HG02943 (cell line): ENCODE measurements at regions not wholly inside any gene's neighbourhood (a gene's known extent, or its start where the extent isn't known, plus 50 kb on each side); places are given as distances from the start of the nearest gene placed in this dataset.

Experiments used
- ATAC-seq: cut with Tn5 transposase; IDR thresholded peaks from one replicate; pipeline ENCODE4 v1.9.1; 2021; ENCODE audit warnings: mild to moderate bottlenecking, low read depth, moderate library complexity; ENCODE audit not compliant: unreplicated experiment

- ATAC-seq, result no peak
Observed at GRCh38 chr17:70772761-70773160, 603.4 kb downstream of the KCNJ2 start.

GRCh38 chr17:70773258-70773657 lies 603.9 kb downstream of the KCNJ2 start:
- ATAC-seq, result no peak

GRCh38 chr17:70774339-70775117 lies 605.2 kb downstream of the KCNJ2 start:
- no peak for ATAC-seq

GRCh38 chr17:70775679-70776078 lies 606.3 kb downstream of the KCNJ2 start:
- no peak for ATAC-seq

- no peak for ATAC-seq
Observed at GRCh38 chr17:70776441-70776840, 607.1 kb downstream of the KCNJ2 start.

- ATAC-seq, result no peak
Observed at GRCh38 chr17:70780031-70780430, 610.7 kb downstream of the KCNJ2 start.

GRCh38 chr17:70786081-70786480 lies 616.7 kb downstream of the KCNJ2 start:
- ATAC-seq, result no peak

- ATAC-seq, result no peak
Observed at GRCh38 chr17:70787721-70788300, 618.5 kb downstream of the KCNJ2 start.

GRCh38 chr17:70791748-70792443 lies 622.6 kb downstream of the KCNJ2 start:
- no peak for ATAC-seq

- ATAC-seq, result no peak
Observed at GRCh38 chr17:70794738-70795137, 625.4 kb downstream of the KCNJ2 start.

GRCh38 chr17:70795620-70796019 lies 626.3 kb downstream of the KCNJ2 start:
- no peak for ATAC-seq

- no peak for ATAC-seq
Observed at GRCh38 chr17:70796757-70797156, 627.4 kb downstream of the KCNJ2 start.

GRCh38 chr17:70797166-70797565 lies 627.8 kb downstream of the KCNJ2 start:
- no peak for ATAC-seq

GRCh38 chr17:70804161-70804560 lies 634.8 kb downstream of the KCNJ2 start:
- ATAC-seq, result no peak

- ATAC-seq, result no peak
Observed at GRCh38 chr17:70808596-70808995, 639.3 kb downstream of the KCNJ2 start.

GRCh38 chr17:70810609-70811008 lies 641.3 kb downstream of the KCNJ2 start:
- no peak for ATAC-seq

GRCh38 chr17:70813355-70813930 lies 644.1 kb downstream of the KCNJ2 start:
- ATAC-seq, result no peak

- no peak for ATAC-seq
Observed at GRCh38 chr17:70819183-70819582, 649.9 kb downstream of the KCNJ2 start.

- ATAC-seq, result no peak
Observed at GRCh38 chr17:70820276-70820675, 650.9 kb downstream of the KCNJ2 start.

- no peak for ATAC-seq
Observed at GRCh38 chr17:70825321-70826125, 656.2 kb downstream of the KCNJ2 start.
